Bronchial epithelial cell (primary cell): ENCODE measurements at regions not wholly inside any gene's neighbourhood (a gene's known extent, or its start where the extent isn't known, plus 50 kb on each side); places are given as distances from the start of the nearest gene placed in this dataset.
A peak's percentile ranks its signal among the peaks of the same experiment; 100 is the strongest.

Experiments
- DNase-seq: peaks from one replicate; pipeline ENCODE4 v3.0.0-alpha.2; 2010; ENCODE audit warnings: low read depth
- FAIRE-seq: peaks from 2 replicates; lab custom pipeline; 2011; peaks lifted over from hg19 to GRCh38; lab: Jason Lieb, UNC
- H3K27me3 ChIP-seq: 2 replicates; pipeline ENCODE4 v1.5.1; 2011; ENCODE audit warnings: low read length; ENCODE audit not compliant: control insufficient read depth, insufficient read depth
- H3K36me3 ChIP-seq: 2 replicates; pipeline ENCODE4 v1.5.1; 2011; ENCODE audit warnings: low read length; ENCODE audit not compliant: control insufficient read depth, insufficient read depth
- H3K4me3 ChIP-seq: 2 replicates; pipeline ENCODE4 v1.5.1; 2011; ENCODE audit warnings: mild to moderate bottlenecking, low read depth, low read length, control low read depth
- CTCF ChIP-seq: IDR thresholded peaks from 2 replicates; pipeline ENCODE4 v1.5.1; 2011; ENCODE audit warnings: mild to moderate bottlenecking, moderate library complexity, low read length, control low read depth, inconsistent platforms; ENCODE audit not compliant: insufficient read depth, severe bottlenecking

GRCh38 chr1:30008998-30009657, 714.3 kb downstream of the MATN1 start:
- FAIRE-seq (no peak), DNase-seq (peak; percentile 10)
- TF ChIP-seq CTCF, result no peak
- Histone ChIP-seq H3K36me3 (no peaks in the 10 kb centered on the region), H3K4me3 (no peak overlapping the region), H3K27me3 (no peaks in the 10 kb centered on the region)

GRCh38 chr1:30008372-30008997, 714.9 kb downstream of the MATN1 start:
- DNase-seq (no peak), FAIRE-seq (no peak)
- TF ChIP-seq CTCF, result no peak
- H3K27me3 ChIP-seq, result no peaks in the 10 kb centered on the region
- no peaks in the 10 kb centered on the region for H3K36me3 ChIP-seq
- H3K4me3 ChIP-seq, result no peak overlapping the region

- TF ChIP-seq CTCF, result no peak
- no peaks in the 10 kb centered on the region for H3K27me3 ChIP-seq
- DNase-seq (peak; percentile 82), FAIRE-seq (peak; percentile 47)
- H3K36me3 ChIP-seq, result no peaks in the 10 kb centered on the region
- no peak overlapping the region for H3K4me3 ChIP-seq
Observed at GRCh38 chr1:30005972-30006619, 717.3 kb downstream of the MATN1 start.

DNA sequence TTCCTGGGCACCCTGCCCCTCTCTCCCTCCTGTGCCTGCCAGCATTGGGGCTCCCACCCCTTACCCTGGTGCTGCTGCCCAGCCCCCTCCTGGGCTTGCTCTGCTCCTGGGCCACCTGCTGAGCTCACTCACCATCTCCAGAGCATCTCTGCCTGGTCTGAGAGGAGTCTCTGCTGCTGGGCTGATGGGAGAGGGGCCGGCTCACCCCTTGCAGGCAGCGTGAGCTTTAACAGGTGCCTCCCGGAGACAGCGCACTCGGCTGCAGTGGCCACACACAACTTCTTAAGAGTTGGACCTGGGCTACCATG, 721.7 kb downstream of the MATN1 start:
- TF ChIP-seq CTCF, result no peak
- Histone ChIP-seq H3K27me3 (no peaks in the 10 kb centered on the region), H3K36me3 (no peaks in the 10 kb centered on the region), H3K4me3 (no peak overlapping the region)
- DNase-seq (no peak), FAIRE-seq (no peak)

- DNase-seq (no peak), FAIRE-seq (peak; percentile 50)
- H3K27me3 ChIP-seq, result no peaks in the 10 kb centered on the region
- no peak overlapping the region for H3K4me3 ChIP-seq
- H3K36me3 ChIP-seq, result no peaks in the 10 kb centered on the region
- no peak for TF ChIP-seq CTCF
Observed at GRCh38 chr1:30001011-30001731, 722.2 kb downstream of the MATN1 start.
